ENCODE measurements at regions not wholly inside any gene's neighbourhood (a gene's known extent, or its start where the extent isn't known, plus 50 kb on each side); places are given as distances from the start of the nearest gene placed in this dataset.
A peak's percentile ranks its signal among the peaks of the same experiment; 100 is the strongest.

GRCh38 chr18:57202881-57203280 lies 56.0 kb downstream of the BOD1L2 start:
- no peak for DNase-seq

- DNase-seq = no peak
Observed at GRCh38 chr18:57205641-57206040, 58.8 kb downstream of the BOD1L2 start.

- no peak for DNase-seq
Observed at GRCh38 chr18:57207124-57207916, 60.4 kb downstream of the BOD1L2 start.

GRCh38 chr18:57208047-57208446 lies 61.2 kb downstream of the BOD1L2 start:
- DNase-seq = no peak

- no peak for DNase-seq
Observed at GRCh38 chr18:57209713-57210106, 62.8 kb downstream of the BOD1L2 start.

GRCh38 chr18:57210107-57210715 lies 63.3 kb downstream of the BOD1L2 start:
- no peak for DNase-seq

- no peak for DNase-seq
Observed at GRCh38 chr18:57210716-57211411, 64.0 kb downstream of the BOD1L2 start.

GRCh38 chr18:57211412-57211750 lies 64.5 kb downstream of the BOD1L2 start:
- DNase-seq = no peak

- DNase-seq = no peak
Observed at GRCh38 chr18:57211776-57212175, 64.9 kb downstream of the BOD1L2 start.

GRCh38 chr18:57212678-57213077 lies 65.8 kb downstream of the BOD1L2 start:
- no peak for DNase-seq

- no peak for DNase-seq
Observed at GRCh38 chr18:57214976-57215375, 68.1 kb downstream of the BOD1L2 start.

GRCh38 chr18:57218281-57218680 lies 71.4 kb downstream of the BOD1L2 start:
- no peak for DNase-seq

- DNase-seq = no peak
Observed at GRCh38 chr18:57219964-57220363, 73.1 kb downstream of the BOD1L2 start.

- peak; percentile 57 for DNase-seq
Observed at GRCh38 chr18:57220480-57220879, 73.6 kb downstream of the BOD1L2 start.

GRCh38 chr18:57220930-57221483 lies 74.1 kb downstream of the BOD1L2 start:
- no peak for DNase-seq

GRCh38 chr18:57223144-57223870 lies 76.4 kb downstream of the BOD1L2 start:
- no peak for DNase-seq

GRCh38 chr18:57230861-57231585 lies 84.1 kb downstream of the BOD1L2 start:
- no peak for DNase-seq

GRCh38 chr18:57231864-57232263 lies 85.0 kb downstream of the BOD1L2 start:
- no peak for DNase-seq

- no peak for DNase-seq
Observed at GRCh38 chr18:57234346-57234745, 87.5 kb downstream of the BOD1L2 start.

GRCh38 chr18:57241869-57242268 lies 95.0 kb downstream of the BOD1L2 start:
- DNase-seq = no peak

- no peak for DNase-seq
Observed at GRCh38 chr18:57242285-57242684, 95.4 kb downstream of the BOD1L2 start.

Data from renal pelvis (tissue), 1 donor.